COLO668 (cell line): ENCODE measurements at regions not wholly inside any gene's neighbourhood (a gene's known extent, or its start where the extent isn't known, plus 50 kb on each side); places are given as distances from the start of the nearest gene placed in this dataset.
A peak's percentile ranks its signal among the peaks of the same experiment; 100 is the strongest.

Source experiments
- DNase-seq: peaks from one replicate; lab custom pipeline; 2025; ENCODE audit not compliant: unreplicated experiment; lab: John Stamatoyannopoulos, UW

DNA sequence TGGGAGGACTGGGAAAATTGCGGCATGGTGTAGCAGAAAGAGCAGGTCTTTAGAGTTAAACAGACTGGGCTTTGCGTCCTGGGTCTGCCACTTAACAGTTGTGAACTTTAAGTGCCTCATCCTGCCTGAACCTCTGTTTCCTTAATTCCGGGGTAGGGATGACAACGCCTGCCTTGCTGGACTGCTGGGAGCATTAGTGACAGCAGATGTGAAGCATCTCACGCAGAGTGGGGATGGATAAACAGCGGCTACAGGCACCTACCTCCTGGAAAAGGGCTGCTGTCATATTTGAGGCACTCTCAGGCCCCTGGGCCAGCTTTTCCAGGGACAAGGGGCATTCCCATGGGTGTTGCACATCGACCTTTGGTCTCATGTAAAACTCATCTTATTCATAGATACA, 572.2 kb downstream of the TBC1D22A start:
- DNase-seq = no peak

DNA sequence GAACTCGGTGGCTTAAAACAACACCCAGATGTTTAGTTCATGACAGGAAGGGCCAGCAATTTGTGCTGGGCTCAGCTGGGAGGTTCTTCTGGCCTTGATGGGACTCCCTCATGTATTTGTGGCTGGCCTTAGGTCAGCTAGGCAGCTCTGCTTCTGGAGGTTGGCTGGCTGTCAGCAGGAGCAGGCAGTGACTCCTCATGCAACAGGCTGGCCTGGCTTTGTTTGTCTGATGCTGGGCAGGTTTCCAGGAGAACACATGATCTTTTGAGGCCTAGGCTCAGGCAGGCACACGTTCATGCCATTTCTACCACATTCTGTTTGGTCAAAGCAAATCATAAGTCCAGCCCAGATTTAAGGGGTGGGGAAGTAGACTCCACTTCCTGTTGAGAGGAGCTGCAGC, 571.2 kb downstream of the TBC1D22A start:
- peak; percentile 68 for DNase-seq

DNA sequence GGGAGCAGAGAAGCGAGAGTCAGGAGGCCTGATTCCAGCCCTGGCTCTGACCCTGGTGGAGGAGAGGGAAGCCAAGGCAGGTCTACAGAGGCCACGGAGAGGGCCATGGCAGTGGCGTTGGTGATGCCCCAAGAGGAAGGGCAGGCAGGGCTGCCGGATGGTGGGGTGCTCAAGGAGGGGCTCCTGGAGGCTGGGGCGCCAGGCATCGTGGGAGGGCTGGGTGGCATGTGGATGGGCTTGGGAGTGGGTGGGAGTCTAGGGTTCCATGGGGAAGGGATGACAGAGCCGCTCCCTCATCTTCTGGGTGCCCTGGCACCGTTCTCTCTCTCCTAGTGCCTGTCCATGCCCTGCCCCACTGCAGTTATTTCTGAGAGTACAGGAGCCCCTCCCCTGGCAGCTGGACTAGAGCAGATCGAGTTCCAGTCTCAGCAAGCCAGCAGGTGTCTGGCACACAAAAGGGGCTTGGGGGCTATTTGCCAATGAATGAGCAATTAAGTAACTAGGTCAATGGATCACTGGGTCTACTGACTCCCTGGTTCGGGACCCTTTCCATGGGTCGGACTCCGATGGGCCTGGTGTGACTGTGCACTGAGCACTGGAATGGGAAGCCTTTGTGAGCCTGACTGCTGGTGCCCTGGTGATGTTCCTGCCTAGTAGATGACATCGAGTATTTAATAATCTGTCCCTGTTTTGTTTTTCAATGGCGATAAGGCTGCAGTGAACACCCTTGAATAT, 570.0 kb downstream of the TBC1D22A start:
- no peak for DNase-seq

DNA sequence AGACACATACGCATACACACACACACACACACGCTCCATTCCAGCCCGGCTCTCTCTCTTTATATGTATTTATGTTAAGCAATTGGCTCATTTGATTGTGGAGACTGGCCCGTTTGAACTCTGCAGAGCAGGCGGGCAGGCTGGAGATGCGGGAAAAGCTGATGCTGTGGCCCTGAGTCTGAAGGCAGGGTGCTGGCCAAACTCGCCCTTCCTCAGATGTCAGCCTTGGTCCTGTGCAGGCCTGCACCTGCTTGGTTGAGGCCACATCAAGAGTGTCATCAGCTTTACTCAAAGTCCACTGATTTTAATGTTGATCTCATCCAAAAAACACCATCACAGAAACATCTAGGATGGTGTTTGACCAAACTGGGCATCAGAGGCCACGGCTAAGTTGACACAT, 569.3 kb downstream of the TBC1D22A start:
- DNase-seq = no peak

DNA sequence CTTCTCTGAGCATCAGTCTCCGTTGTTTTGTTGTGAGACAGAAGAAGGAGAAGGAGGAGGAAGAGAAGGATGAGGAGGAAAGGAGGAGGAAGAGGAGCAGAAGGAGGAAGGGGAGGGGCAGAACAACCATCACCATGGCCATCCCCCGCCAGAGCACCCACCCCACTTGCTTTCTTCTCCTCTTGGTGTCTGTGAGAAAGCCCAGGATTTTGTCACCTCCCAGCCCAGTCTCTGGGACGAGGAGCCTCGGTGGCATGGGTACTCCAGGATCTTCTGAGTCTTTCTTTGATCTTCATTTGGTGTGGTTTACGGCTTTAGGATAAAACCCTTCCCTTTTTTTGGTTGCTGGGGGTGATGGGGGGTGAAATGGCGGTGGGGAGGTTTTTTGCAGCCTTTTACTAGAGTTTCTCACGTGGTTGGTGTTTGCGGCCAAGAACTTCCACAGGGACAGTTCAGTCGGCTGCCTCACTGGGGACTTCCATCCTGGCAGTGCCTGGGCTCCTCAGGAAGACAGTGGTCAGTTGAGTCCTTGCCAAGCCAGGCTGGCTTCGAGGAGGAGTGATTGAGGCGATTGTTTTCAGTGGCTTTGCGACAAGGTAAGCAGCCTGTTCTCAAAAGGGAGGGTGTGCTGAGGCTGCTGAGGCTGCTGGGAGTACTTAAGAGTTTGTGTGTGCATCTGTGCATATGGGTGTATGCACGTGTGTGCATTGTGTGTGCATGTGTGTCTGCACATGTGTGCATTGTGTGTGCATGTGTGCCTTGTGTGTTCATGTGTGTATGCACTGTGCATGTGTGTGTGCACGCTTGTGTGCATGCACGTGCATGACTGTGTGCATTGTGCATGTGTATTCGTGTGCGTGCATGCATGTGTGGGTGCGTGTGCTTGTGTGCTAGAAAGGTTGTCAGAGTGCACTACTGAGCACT, 567.5 kb downstream of the TBC1D22A start:
- no peak for DNase-seq

DNA sequence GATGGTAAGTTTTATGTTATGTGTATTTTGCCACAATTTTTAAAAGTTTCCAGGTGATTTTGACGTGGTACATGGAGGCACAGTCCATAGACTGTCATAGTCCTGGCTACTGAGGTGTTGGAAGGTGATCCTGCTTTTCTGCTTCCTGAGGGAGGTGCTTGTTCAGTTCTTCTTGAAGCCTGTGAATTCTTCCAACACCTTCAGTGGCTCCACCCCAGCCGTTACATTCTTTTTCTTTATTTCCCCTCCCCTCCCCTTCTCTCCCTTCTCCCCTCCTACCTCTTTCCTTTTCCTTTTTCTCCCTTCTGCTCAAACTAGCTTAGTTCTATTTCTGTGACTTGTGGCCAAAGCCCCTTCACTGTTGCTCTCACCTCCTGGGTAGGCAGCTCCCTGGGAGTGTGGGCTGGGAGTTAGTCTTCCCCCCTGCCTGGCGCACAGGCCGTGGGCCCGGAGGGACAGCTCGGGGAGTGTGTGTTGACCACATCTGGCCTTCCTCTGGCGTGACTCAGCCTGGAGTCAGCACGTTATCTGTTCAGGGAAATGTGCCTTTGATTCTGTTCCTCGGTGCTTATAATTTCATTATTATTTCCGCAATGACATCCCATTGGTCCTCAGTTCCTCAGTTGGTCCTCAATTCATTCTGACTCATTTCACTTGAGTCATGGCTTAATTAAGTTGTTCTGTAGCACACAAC, 566.2 kb downstream of the TBC1D22A start:
- DNase-seq = peak; percentile 28

DNA sequence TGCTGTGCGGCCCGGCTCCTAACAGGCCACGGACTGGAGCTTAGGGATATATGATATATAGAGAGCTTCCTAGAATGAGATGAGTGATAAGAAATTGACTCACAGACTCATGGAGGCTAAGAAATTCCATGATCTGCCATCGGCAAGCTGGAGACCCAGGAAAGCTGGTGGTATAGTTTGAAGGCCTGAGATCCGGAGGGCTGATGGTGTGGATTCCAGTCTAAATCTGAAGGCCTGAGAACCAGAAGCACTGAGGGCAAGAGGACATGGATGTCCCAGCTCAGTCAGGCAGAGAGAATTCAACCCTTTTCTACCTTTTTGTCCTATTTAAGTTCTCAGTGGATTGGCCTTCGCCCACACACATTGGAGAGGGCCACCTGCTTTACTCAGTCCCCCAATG, 564.8 kb downstream of the TBC1D22A start:
- no peak for DNase-seq

DNA sequence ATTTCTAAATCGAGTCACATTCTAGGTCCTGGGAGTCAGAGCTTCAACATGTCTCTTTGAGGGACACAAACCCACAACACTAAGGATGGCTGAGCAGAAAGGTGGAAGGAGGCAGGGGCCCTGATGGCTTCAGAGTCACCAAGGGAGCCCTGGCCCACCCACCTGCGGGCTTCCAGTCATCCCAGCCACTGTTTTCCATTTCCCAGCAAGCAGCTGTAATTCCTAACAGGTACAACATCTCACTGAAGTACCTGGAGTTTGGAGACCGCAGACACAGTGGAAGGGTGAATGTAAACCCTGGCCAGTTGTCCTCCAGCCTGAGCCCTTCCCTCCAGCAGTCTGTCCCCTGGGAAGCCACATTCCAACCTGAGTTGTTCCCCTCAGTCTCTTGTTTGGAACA, 562.8 kb downstream of the TBC1D22A start:
- no peak for DNase-seq

DNA sequence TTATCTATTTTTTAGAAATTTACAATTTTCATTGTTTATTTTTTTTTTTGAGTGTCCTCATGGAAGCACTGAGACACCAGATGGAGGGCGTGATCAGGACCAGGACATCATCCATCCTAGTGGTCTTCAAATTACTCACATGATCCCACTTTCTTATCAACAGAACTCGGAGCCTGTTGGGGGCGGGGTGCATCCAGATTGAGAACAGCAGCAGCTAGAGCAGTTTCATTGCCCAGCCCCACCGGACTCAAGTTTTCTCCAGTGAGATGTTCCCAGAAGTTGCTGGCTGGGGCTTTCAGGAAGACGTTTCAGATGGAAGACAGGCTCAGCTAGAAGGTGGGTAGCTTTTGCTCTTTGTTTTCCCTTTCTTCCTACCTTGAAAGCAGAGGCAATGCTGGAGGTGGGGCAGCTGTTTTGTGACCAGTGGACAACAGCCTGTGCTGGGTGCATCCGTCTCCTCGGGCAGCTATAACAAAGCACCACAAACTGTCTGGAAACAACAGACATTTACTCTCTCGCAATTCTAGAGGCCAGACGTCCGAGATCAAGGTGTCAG, 562.1 kb downstream of the TBC1D22A start:
- no peak for DNase-seq

DNA sequence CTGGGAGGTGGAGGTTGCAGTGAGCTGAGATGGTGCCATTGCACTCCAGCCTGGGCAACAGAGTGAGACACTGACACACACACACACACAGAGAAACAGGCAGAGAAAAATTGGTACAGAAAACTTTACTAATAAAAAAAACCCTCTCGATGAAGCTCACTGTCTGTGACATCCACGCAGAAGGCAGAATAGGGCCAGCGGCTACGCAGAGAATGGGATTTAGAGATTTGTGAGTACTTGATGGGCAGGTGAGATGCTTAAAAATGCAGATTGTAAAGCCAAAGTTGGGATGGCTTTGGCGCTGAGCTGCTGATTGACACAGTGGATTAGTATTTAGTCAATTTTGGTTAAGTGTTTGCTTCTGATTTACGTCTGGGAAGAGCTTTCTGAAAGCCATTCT, 561.1 kb downstream of the TBC1D22A start:
- no peak for DNase-seq

DNA sequence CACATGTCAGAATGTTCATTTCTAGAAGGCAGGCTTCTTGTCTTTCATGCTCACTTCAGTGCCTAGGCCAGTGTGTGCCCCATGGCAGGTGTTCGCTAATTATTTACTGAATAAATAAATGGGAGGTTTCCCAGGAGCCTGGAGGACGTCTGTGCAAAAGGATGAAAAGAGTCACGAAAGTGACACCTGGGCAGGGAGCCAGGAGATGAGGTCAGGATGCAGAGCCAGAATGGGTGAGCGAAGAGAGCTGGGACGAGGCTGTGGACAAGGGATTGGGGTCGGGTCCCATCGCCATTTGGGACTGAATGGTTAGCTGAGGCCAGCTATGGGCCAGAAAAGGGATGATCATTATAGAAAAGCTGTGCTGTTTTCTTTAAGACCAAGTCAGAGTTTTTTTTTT, 560.4 kb downstream of the TBC1D22A start:
- peak; percentile 93 for DNase-seq

DNA sequence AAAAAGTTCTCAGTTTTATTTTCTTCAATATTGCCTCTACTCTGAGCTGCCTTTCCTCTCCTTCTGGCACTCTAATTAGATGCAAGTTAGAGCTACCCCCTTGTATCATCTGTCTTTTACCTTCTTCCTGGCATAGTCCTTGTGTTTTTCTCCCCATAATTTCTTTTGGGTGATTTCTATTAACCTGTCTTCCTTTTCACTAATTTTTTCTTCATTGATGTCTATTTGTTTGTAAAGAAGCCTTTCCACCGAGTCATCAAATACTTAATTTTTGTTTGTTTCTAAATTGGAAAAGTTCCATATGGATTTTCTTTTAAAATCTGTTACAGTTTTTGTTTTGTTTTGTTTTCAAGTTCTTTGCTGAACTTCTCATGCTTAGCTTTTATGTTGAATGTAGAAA, 558.1 kb downstream of the TBC1D22A start:
- no peak for DNase-seq

DNA sequence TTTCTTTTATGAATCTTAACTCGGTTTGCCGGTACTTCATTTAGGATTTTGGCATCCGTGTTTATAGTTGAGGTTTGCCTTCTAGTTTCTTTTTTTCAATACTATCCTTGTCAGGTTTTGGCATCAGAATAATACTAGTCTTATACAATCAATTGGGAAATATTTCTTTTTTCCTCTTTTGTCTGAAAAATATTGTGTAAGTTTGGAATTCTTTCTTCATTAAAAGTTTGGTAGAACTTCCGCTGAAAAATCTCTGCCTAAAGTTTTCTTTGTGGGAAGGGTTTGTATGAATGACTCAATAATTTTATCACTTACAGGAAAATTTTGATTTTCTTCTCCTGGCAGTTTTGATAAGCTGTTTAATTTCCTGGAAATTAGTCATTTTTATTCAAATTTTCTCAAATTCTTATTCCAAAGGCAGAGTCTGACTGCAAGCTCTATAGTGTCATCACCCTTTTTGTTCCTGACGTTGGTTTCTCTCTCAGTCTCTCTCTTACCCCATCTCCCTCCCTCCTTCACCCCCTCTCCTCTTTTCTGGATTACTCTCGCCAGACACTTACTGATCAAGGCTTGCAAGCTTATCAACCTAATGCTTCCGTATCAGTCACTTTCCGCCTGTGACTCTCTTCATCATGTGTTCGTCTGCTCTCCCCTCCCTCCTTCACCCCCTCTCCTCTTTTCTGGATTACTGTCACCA, 555.7 kb downstream of the TBC1D22A start:
- no peak for DNase-seq

DNA sequence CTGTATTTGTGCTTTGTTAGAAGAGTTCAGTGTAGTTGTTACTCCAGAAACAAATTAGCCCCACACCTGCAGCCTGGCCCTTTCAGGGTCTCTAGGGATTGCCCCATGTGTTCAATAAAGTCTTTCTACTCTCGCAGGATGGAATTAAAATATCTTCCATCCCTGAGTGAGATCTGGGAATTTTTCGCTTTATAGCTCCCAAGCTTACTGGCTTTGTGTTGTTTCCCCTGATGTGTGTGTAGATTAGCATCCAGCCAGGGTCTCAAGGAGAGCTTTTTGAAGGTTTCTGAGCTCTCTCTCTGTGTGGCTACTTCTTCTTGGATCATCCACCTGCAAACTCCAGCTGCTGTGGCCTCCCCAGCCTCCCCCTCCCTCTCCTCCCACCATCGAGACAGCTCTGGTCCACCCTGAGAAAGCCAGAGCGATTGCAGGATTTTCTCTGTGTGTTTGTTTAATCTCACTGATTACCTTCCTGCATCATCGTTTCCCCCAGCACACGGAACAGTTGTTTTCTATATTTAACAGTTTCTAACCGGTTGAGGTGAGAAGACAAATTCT, 553.5 kb downstream of the TBC1D22A start:
- DNase-seq = peak; percentile 38

DNA sequence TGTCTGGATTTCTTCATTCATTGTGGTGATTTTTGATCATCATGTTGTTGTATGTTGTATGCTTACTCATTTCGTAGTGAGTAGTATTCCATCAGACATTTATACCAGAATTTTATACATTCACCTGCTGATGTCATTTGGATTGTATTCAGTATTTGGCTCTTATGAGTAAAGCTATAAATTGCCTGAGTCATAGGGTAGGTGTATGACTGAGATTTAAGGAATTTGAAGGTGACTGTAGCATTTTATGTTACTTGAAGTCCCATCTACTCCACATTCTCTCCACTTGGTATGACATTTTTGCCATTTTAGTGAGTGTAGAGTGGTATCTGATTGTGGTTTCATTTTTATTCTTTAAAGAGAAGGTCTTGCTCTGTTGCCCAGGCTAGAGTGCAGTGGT, 548.2 kb downstream of the TBC1D22A start:
- DNase-seq = no peak

DNA sequence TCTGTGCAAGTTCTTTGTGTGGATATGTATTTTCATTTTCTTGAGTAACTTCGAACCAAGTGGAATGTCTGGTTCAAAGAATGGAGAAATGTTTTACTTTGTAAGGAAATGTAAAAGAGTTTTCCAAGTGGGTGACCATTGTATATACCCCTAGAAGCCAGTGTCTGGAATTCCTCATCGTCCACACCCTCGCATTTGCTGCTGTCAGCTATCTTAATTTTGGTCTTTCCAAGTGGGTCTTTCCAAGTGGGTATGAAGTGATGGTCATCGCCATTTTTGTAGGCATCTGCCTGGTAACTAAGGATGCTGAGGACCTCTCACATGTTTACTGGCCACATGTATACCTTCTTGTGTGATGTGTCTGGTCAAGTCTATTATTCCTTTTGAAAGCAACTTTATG, 547.5 kb downstream of the TBC1D22A start:
- no peak for DNase-seq

DNA sequence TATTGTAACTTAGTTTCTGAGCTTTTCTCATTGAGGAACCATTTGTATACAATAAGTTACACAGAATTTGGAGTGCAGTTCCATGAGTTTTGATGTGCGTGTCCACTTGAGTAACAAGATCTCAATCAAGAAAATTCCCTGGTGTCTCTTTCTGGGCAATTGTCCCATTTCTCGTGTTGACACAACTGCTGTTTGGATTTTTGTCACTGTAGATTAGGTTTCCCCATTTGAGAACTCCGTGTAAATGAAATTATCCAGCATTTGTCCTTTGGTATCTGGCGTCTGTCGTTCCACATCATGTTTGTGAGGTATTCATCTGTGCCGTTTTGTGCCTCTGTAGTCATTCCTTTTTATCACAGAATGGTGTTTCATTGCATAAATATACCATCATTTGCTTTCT, 547.0 kb downstream of the TBC1D22A start:
- DNase-seq = no peak

DNA sequence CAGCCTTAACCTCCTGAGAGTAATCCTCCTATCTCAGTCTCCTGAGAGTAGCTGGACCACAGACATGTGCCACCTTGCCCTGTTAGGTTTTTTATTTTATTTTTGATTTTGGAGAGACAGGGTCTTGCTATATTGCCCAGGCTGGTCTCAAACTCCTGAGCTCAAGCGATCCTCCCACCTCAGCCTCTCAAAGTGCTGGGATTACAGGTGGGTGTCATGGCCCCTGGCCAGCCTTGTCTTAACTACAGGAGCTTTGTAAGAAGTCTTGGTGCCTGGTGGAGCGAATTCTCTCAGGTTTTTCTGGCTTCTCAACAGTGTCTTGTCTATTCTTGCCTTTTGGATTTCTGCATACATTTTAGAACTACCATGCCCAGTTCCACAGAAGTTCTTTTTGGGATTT, 546.4 kb downstream of the TBC1D22A start:
- DNase-seq = no peak

DNA sequence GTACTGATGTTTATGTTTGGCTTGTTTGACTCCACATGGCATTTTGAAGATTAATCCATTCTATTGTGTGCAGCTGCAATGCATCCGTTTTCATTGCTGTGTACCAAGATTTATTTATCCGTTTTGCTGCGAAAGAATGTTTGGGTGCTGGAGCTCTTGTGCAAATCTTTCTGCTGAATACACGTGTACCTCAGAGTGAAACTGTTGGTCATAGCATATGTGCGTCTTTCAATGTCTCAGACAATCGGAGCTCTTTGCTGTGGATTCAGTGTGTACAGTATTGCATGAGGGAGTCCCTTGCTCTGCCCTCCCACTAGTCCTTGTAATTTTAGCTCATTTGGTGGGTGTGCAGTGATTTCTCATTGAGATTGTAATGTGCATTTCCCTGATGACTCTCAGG, 545.4 kb downstream of the TBC1D22A start:
- DNase-seq = no peak

DNA sequence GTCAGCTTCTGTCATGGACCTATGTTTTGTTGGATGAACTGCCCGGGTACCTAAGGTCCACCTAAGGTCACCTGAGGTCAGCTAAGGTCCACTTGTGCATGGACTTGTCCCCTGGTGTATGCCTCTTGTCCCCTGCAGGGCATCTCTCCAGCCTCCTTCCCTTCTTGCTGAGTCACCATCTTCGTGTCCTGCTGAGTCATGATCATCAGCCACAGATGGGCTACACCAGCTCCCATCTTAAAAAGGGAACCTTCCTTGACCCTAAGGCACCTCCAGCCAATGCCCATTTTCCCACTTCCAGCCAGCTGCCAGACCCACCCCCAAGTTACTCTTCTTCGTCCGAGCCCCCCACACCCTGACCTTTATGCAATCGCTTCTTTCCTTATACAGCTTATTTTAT, 544.9 kb downstream of the TBC1D22A start:
- no peak for DNase-seq

DNA sequence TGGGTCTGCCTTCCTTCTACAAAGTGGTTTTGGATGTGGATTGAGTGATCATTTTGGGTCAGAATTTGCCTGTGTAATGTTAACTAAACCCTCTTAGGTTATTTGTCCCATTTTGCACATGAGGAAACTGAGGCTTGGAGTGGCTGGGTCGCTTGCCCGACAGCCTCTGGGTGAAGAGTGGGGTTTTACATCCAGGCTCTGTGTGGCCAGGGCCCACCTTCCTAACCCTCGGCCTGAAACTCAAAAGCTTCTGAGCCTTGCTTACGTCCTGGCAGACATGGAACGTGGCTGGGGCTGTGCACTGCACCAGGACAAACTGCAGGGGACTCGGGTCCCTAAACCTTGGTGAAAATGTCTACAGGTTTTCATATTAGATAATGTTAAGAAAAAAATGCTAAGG, 542.4 kb downstream of the TBC1D22A start:
- no peak for DNase-seq
